Effector memory CD4-positive, alpha-beta T cell (primary cell): ENCODE measurements at regions not wholly inside any gene's neighbourhood (a gene's known extent, or its start where the extent isn't known, plus 50 kb on each side); places are given as distances from the start of the nearest gene placed in this dataset.
"Not testable (repeated sequence)": the region's sequence is repeated elsewhere in the genome, so short reads cannot be mapped to it uniquely, and the experiment has no call there.

ENCODE experiments used
- DNase-seq, 3 donors: peaks; one replicate each; pipeline ENCODE4 v3.0.0-alpha.2; 2020
- H3K27ac ChIP-seq: 2 replicates; pipeline ENCODE4 v1.7.0; 2013; ENCODE audit warnings: mild to moderate bottlenecking, low read length, moderate library complexity; ENCODE audit not compliant: insufficient read depth, poor library complexity, severe bottlenecking
- H3K27me3 ChIP-seq: replicated peaks from 2 replicates; pipeline ENCODE4 v1.7.0; 2013; ENCODE audit warnings: mild to moderate bottlenecking, low read length; ENCODE audit not compliant: insufficient read depth, control insufficient read depth, poor library complexity, severe bottlenecking
- H3K36me3 ChIP-seq: 2 replicates; pipeline ENCODE4 v1.7.0; 2013; ENCODE audit warnings: mild to moderate bottlenecking, low read length, moderate library complexity; ENCODE audit not compliant: control insufficient read depth, insufficient read depth
- H3K4me1 ChIP-seq: 2 replicates; pipeline ENCODE4 v1.7.0; 2013; ENCODE audit warnings: low read length, mild to moderate bottlenecking; ENCODE audit not compliant: control insufficient read depth, insufficient read depth, poor library complexity, severe bottlenecking
- H3K4me3 ChIP-seq: 2 replicates; pipeline ENCODE4 v1.7.0; 2013; ENCODE audit warnings: low read length, low read depth, mild to moderate bottlenecking; ENCODE audit not compliant: insufficient read depth, poor library complexity, severe bottlenecking
- H3K9me3 ChIP-seq: 2 replicates; pipeline ENCODE4 v1.7.0; 2013; ENCODE audit warnings: mild to moderate bottlenecking, low read length, moderate library complexity; ENCODE audit not compliant: control insufficient read depth

DNA sequence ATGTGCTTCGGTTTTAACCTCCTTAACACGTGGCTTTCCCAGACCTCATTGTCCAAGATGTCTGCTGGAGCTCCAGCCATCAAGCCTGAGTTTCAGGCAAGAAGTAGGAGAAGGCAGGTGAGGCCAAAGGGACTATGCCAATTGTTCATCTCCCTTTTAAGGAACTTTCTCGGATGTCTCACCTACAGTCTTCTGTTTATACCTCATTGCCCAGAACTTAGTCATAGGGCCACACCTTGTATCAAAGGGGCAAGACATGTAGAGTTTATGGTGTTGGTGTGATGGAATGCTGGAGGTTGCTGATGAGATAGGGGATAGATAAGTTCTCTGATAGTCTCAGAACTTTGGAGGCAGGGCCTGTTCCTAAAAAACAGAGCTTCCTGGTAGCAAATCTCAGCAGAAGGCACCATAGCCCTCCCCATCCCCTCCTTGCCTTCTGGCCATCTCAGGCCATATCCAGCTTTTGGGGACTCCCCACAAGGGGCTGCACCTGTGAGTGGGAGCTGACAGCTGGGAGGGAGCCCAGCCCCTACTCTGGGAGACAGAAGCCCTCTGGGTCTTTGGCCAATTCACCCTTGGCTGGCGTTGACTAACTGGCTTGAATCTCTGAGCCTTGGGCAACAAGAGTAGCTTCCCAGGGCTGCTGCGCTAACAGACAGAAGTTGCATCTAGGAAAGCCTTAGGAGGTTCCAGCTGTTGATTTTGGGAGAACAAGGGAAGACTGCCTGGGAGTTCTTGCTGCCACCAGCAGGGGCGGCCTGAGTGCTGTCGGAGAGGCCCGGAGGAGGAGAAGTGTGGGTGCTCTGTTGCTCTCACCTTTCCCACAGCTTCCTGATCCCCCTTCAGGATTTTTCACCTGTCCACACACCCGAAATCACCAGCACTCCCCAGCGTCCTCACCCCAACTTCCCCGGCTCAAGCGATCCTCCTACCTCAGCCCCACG is 149.8 kb upstream of the THY1 start:
- Histone ChIP-seq H3K4me3 (no peak overlapping the region), H3K36me3 (no peaks in the 10 kb centered on the region), H3K27me3 (no peaks in the 10 kb centered on the region), H3K4me1 (no peaks in the 10 kb centered on the region), H3K9me3 (no peaks in the 10 kb centered on the region), H3K27ac (no peak overlapping the region)
- no peak for DNase-seq

DNA sequence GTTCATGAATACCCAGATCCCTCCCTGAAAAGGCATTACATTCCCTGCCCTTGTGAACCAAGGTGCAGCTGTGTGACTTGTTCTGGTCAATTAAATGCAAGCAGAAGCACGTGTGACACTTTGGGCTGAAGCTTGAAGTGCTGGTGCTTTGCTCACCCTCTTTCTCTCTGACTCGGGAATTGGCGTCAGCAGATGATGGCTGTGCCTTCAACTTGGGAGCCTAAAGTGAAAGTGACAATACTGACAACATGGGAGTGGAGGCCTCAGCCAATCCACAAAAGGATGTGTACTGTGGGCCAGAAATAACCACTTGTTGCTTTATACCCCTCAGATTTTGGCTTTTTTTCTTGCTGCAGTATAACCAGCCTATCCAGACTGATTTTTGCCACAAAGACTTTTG is 148.3 kb upstream of the THY1 start:
- Histone ChIP-seq H3K27me3 (no peaks in the 10 kb centered on the region), H3K4me3 (no peak overlapping the region), H3K27ac (no peak overlapping the region), H3K4me1 (no peaks in the 10 kb centered on the region), H3K36me3 (no peaks in the 10 kb centered on the region), H3K9me3 (no peaks in the 10 kb centered on the region)
- no peak for DNase-seq

DNA sequence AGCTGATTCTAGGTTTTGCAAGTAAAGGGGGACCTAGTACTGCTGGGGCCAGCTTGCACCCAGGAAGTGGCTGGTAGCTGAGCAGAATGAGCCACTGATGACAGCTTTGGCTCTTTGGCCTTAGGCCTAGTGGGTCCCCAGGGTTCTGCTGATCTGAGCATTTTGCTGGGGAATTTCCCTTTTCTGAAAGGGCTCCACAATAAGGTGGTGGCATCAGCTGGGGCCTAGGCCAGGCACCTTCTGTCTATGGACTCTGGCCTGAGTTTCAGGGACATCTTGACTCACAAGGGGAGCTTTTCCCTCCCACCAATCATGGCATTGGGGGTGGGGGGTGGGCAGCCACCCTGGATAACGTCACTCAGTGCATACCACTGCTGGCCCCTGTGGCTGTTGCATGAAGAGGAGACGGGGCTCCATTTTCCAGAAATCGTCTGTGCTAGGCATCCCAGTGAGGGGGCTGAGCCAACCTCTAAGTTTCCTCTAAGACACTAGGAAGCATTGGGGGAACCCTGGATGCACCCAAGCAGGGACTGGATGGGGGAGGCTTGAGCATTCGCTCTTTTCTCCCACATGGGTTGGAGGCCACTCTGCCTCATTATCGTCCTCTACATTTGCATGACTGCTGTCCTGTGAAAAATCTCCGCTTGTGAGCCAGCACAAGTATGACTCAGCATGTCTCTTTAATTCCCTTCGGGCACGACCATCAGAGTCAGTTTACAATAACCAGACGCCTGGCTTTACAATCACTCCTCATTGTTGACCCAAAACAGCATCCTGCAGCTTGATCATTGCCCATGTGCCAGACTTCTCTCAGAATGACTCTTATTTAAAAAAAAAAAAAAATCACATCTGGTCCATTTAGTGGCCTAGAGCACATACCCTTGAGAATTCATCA is 145.0 kb upstream of the THY1 start:
- no peaks in the 10 kb centered on the region for H3K36me3 ChIP-seq
- no peaks in the 10 kb centered on the region for H3K9me3 ChIP-seq
- H3K27me3 ChIP-seq = no peaks in the 10 kb centered on the region
- no peak overlapping the region for H3K4me3 ChIP-seq
- no peaks in the 10 kb centered on the region for H3K4me1 ChIP-seq
- no peak for DNase-seq
- H3K27ac ChIP-seq = no peak overlapping the region

DNA sequence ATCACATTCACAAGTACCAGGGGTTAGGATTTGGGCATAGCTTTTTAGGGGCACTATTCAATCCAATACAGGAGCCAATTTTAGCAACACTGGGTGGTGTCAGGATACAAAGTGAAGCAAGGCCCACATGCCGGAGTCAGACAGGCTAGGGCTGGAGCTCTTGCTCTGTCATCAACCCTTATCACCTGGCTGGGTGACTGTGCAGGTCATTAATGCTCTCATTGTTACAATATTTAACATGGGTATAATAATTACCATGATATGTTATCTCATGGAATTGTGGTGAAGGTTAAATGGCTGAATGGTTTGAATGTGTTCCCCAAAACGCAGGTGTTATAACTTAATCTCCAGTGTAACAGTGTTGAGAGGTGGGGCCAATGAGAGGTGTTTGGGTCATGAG is 143.3 kb upstream of the THY1 start:
- H3K4me3 ChIP-seq = no peak overlapping the region
- no peaks in the 10 kb centered on the region for H3K9me3 ChIP-seq
- no peaks in the 10 kb centered on the region for H3K36me3 ChIP-seq
- DNase-seq = no peak
- no peaks in the 10 kb centered on the region for H3K4me1 ChIP-seq
- no peak overlapping the region for H3K27ac ChIP-seq
- H3K27me3 ChIP-seq = no peaks in the 10 kb centered on the region

GRCh38 chr11:119565693-119566092 is 142.7 kb upstream of the THY1 start:
- H3K36me3 ChIP-seq, DNase-seq: not testable (repeated sequence)

GRCh38 chr11:119560961-119561360 is 138.0 kb upstream of the THY1 start:
- DNase-seq = no peak

More at GRCh38 chr11:119565693-119566092, 142.7 kb upstream of the THY1 start:
- H3K9me3 ChIP-seq, H3K27me3 ChIP-seq, H3K4me1 ChIP-seq, H3K4me3 ChIP-seq, H3K27ac ChIP-seq: not testable (repeated sequence)

GRCh38 chr11:119560291-119560690 is 137.3 kb upstream of the THY1 start:
- peaks cover 4% of the 10 kb centered on the region for H3K27me3 ChIP-seq
- no peaks in the 10 kb centered on the region for H3K4me1 ChIP-seq
- no peak for DNase-seq
- H3K27ac ChIP-seq = no peak overlapping the region
- no peaks in the 10 kb centered on the region for H3K36me3 ChIP-seq
- H3K9me3 ChIP-seq = no peaks in the 10 kb centered on the region
- no peak overlapping the region for H3K4me3 ChIP-seq

More at GRCh38 chr11:119560961-119561360, 138.0 kb upstream of the THY1 start:
- Histone ChIP-seq H3K4me1 (no peaks in the 10 kb centered on the region), H3K27ac (no peak overlapping the region), H3K4me3 (no peak overlapping the region), H3K9me3 (no peaks in the 10 kb centered on the region), H3K36me3 (no peaks in the 10 kb centered on the region), H3K27me3 (peaks cover 4% of the 10 kb centered on the region)

DNA sequence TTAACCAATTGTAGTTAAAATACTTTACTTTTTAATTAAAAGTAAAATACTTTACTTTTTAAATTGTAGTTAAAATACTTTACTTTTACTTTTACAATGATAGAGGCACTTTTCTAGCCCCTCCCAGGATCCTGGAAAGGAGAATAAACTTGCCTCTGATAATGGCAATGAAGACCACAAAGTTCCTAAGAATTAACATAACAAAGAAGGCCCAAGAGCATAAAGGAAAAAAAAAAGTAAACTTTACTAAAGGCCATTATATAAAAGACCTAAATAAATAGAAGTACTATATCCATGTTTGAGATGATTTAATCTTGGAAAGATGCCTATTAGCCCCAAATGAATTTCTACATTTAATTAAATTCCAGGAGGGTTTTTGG is 129.1 kb upstream of the THY1 start:
- DNase-seq = no peak
- no peaks in the 10 kb centered on the region for H3K4me1 ChIP-seq

GRCh38 chr11:119551420-119552105 is 128.6 kb upstream of the THY1 start:
- Histone ChIP-seq H3K27me3 (no peaks in the 10 kb centered on the region), H3K4me1 (no peaks in the 10 kb centered on the region), H3K9me3 (no peaks in the 10 kb centered on the region), H3K27ac (no peak overlapping the region), H3K36me3 (no peaks in the 10 kb centered on the region), H3K4me3 (no peak overlapping the region)
- no peak for DNase-seq

More for the DNA sequence above, 129.1 kb upstream of the THY1 start:
- Histone ChIP-seq H3K27me3 (no peaks in the 10 kb centered on the region), H3K36me3 (no peaks in the 10 kb centered on the region), H3K4me3 (no peak overlapping the region), H3K27ac (no peak overlapping the region), H3K9me3 (no peaks in the 10 kb centered on the region)
